Type B pancreatic cell (in vitro differentiated cells): ENCODE measurements at regions not wholly inside any gene's neighbourhood (a gene's known extent, or its start where the extent isn't known, plus 50 kb on each side); places are given as distances from the start of the nearest gene placed in this dataset.

Source experiments
- DNase-seq: peaks from one replicate; pipeline ENCODE4 v3.0.0; 2021; ENCODE audit warnings: mixed read lengths; ENCODE audit not compliant: unreplicated experiment; ENCODE audit errors: extremely low spot score
- H3K27ac Mint-ChIP-seq: 2 replicates; pipeline ENCODE4 v1.8.0; 2021; ENCODE audit warnings: mild to moderate bottlenecking, mixed read lengths
- H3K27me3 Mint-ChIP-seq: 2 replicates; pipeline ENCODE4 v1.8.0; 2021; ENCODE audit warnings: mixed read lengths
- H3K36me3 Mint-ChIP-seq: 2 replicates; pipeline ENCODE4 v1.8.0; 2021; ENCODE audit warnings: mixed read lengths
- H3K4me1 Mint-ChIP-seq: one replicate; pipeline ENCODE4 v1.8.0; 2021; ENCODE audit warnings: mixed read lengths; ENCODE audit not compliant: unreplicated experiment
- H3K4me3 Mint-ChIP-seq: 2 replicates; pipeline ENCODE4 v1.8.0; 2021; ENCODE audit warnings: mild to moderate bottlenecking, mixed read lengths
- H3K9me3 Mint-ChIP-seq: 2 replicates; pipeline ENCODE4 v1.8.0; 2021; ENCODE audit warnings: mixed read lengths
- CTCF ChIP-seq: fragments of 200-600 bp; sonication (generic); conservative IDR thresholded peaks from 2 replicates; pipeline ENCODE4 v1.5.0; 2021; ENCODE audit warnings: antibody characterized with exemption, mild to moderate bottlenecking

GRCh38 chr3:87719060-87719459 is 339.7 kb downstream of the CGGBP1 start:
- DNase-seq: no peak
- Mint-ChIP-seq H3K9me3 (no peaks in the 10 kb centered on the region), H3K4me3 (no peak overlapping the region), H3K4me1 (no peaks in the 10 kb centered on the region), H3K36me3 (no peaks in the 10 kb centered on the region), H3K27me3 (no peaks in the 10 kb centered on the region), H3K27ac (no peak overlapping the region)
- TF ChIP-seq CTCF: no peak

- no peak for TF ChIP-seq CTCF
- no peaks in the 10 kb centered on the region for H3K36me3 Mint-ChIP-seq
Observed at GRCh38 chr3:87710511-87710910, 348.3 kb downstream of the CGGBP1 start.

GRCh38 chr3:87710028-87710427 is 348.8 kb downstream of the CGGBP1 start:
- H3K4me1 Mint-ChIP-seq: no peaks in the 10 kb centered on the region
- no peaks in the 10 kb centered on the region for H3K27me3 Mint-ChIP-seq
- no peaks in the 10 kb centered on the region for H3K36me3 Mint-ChIP-seq
- H3K27ac Mint-ChIP-seq: no peak overlapping the region
- H3K4me3 Mint-ChIP-seq: no peak overlapping the region
- DNase-seq: no peak
- no peak for TF ChIP-seq CTCF
- H3K9me3 Mint-ChIP-seq: peaks cover 7% of the 10 kb centered on the region

More at GRCh38 chr3:87710511-87710910, 348.3 kb downstream of the CGGBP1 start:
- no peak for DNase-seq
- Mint-ChIP-seq H3K27me3 (no peaks in the 10 kb centered on the region), H3K27ac (no peak overlapping the region), H3K4me1 (no peaks in the 10 kb centered on the region), H3K4me3 (no peak overlapping the region), H3K9me3 (peaks cover 7% of the 10 kb centered on the region)

GRCh38 chr3:87706176-87706575 is 352.6 kb downstream of the CGGBP1 start:
- no peaks in the 10 kb centered on the region for H3K27me3 Mint-ChIP-seq
- H3K4me1 Mint-ChIP-seq: no peaks in the 10 kb centered on the region
- no peak overlapping the region for H3K27ac Mint-ChIP-seq
- no peak for DNase-seq
- H3K9me3 Mint-ChIP-seq: peaks cover 7% of the 10 kb centered on the region
- no peak for TF ChIP-seq CTCF
- no peak overlapping the region for H3K4me3 Mint-ChIP-seq
- no peaks in the 10 kb centered on the region for H3K36me3 Mint-ChIP-seq

GRCh38 chr3:87702600-87702999 is 356.2 kb downstream of the CGGBP1 start:
- H3K36me3 Mint-ChIP-seq: no peaks in the 10 kb centered on the region

More at GRCh38 chr3:87702600-87702999, 356.2 kb downstream of the CGGBP1 start:
- Mint-ChIP-seq H3K27me3 (no peaks in the 10 kb centered on the region), H3K9me3 (peaks cover 7% of the 10 kb centered on the region), H3K4me3 (no peak overlapping the region), H3K27ac (no peak overlapping the region), H3K4me1 (no peaks in the 10 kb centered on the region)
- no peak for TF ChIP-seq CTCF
- no peak for DNase-seq
